ENCODE measurements at regions not wholly inside any gene's neighbourhood (a gene's known extent, or its start where the extent isn't known, plus 50 kb on each side); places are given as distances from the start of the nearest gene placed in this dataset.

DNA sequence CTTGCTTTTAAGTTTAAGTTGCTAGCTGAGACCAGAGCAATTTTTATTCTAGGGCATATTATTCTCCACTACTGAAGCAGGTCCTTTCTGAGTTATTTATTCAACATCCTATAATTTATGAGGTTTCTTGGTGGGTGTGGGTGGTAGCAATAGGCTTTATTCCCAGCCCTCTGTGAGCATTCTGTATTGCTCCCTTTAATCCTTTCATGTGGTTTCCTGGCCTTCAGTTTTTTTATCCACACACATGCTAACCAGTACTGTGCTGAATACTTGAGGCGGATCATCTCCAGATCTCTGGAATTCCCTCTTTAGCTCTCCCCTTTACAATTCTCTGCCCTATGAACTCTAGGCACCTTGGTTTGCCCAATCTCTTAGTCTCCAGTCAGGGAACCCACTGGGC lies 91.8 kb upstream of the GLRA1 start:
- DNase-seq: no peak

DNA sequence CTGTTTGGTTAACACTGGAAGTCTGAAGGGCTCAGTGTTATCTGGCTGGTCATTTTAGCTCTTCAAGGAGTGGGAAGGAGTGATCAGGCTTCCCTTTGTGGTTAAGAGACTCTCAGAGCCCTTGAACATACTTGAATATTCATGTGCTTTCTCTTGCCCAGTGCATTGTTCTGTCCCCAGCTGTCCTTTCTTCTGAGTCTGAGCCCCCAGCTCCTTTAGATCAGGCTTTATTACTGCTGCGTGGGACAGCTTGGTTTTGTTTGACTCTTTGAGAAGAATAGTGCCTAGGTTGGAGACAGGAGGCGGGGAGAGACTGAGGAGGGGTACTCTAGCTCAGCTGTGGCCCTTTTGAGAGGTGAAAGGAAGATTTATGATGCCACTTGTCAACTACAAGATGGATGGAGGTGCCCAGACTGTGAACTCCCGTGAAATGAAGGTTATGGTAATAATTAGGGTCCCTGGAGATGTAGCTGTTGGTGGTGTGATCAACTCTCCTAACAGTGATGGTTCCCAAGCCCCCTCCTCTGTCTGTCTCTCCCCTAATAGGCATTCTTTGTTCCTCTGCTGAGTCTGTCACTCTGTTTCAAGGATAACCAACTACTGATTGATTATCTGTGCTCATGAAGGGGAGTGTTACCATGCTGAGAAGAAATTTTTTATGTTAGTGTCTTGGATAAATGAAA lies 83.1 kb upstream of the GLRA1 start:
- DNase-seq: no peak

DNA sequence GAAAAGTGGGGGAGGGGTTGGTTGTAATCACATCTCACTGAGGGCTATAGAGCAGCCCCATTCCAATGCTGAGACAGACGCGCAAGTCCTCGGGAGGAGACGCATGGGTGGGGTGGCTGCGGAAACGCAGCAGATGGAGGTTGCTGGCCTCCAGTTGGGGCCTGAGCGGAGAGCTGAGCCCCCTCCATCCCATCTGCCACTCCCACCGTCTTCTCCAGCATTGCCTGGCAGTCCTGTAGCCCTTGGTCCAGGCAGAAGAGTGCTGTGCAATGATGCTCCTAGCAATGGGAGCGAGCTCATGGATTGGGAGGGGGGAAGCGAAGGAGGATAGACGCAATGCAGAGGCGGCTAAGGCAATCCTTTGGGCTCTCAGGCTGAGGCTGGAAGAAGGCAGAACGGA lies 79.4 kb upstream of the GLRA1 start:
- DNase-seq: no peak
